SK-N-SH (cell line): ENCODE measurements at regions not wholly inside any gene's neighbourhood (a gene's known extent, or its start where the extent isn't known, plus 50 kb on each side); places are given as distances from the start of the nearest gene placed in this dataset.

Experiments used
- CTCF ChIA-PET: fragments of 300-600, 350-600 bp; formaldehyde crosslinking; extraction: SDS; loops from one replicate; lab custom pipeline; 2021; lab: Yijun Ruan, JAX
- POLR2A ChIA-PET: fragments of 350-600 bp; sonication (Branson Sonifier 250); formaldehyde crosslinking; extraction: SDS; loops from one replicate; lab custom pipeline; 2020; ENCODE audit warnings: antibody characterized with exemption, inconsistent platforms; lab: Yijun Ruan, JAX
- DNase-seq: peaks from one replicate; pipeline ENCODE4 v3.0.0; 2012
- H2AFZ ChIP-seq: fragments of 200-600 bp; sonication (generic); 2 replicates; pipeline ENCODE4 v1.8.1; 2016; ENCODE audit warnings: antibody characterized with exemption, mild to moderate bottlenecking, low read depth
- H3F3A ChIP-seq: fragments of 200-600 bp; sonication (generic); replicated peaks from 2 replicates; pipeline ENCODE3; 2016; ENCODE audit warnings: antibody characterized with exemption, mild to moderate bottlenecking; ENCODE audit not compliant: insufficient read depth
- H3K27ac ChIP-seq, 2 experiments: fragments of 200-500 bp in 1 of 2; fragments of 200-600 bp in 1 of 2; sonication (Bioruptor generic) in 1 of 2; sonication (generic), shearing (Covaris generic) in 1 of 2; 2 replicates each; pipeline versions ENCODE4 v1.5.1 to v1.6.1; 2014 to 2016; ENCODE audit warnings: low read depth in 2 of 2, inconsistent platforms in 1 of 2, low read length in 1 of 2, mild to moderate bottlenecking in 1 of 2, mixed read lengths in 1 of 2
- H3K27me3 ChIP-seq: fragments of 200-600 bp; sonication (generic), shearing (Covaris generic); 2 replicates; pipeline ENCODE4 v1.6.1; 2016; ENCODE audit warnings: mixed run types; ENCODE audit not compliant: insufficient read depth
- H3K36me3 ChIP-seq, 2 experiments: fragments of 200-500 bp in 1 of 2; fragments of 200-600 bp in 1 of 2; sonication (Bioruptor generic) in 1 of 2; sonication (generic) in 1 of 2; replicated peaks in 1 of 2; 2 replicates each; pipeline versions ENCODE3 to v1.5.1; 2014 to 2016; ENCODE audit warnings: low read length in 1 of 2, mild to moderate bottlenecking in 1 of 2; ENCODE audit not compliant: insufficient read depth in 2 of 2, control insufficient read depth in 1 of 2
- H3K4me1 ChIP-seq, 2 experiments: fragments of 200-500 bp in 1 of 2; fragments of 200-600 bp in 1 of 2; sonication (Bioruptor generic) in 1 of 2; sonication (generic), shearing (Covaris generic) in 1 of 2; 2 replicates each; pipeline versions ENCODE4 v1.5.1 to v1.6.1; 2014 to 2016; ENCODE audit warnings: low read depth in 1 of 2, low read length in 1 of 2, mixed run types in 1 of 2; ENCODE audit not compliant: insufficient read depth in 2 of 2, control insufficient read depth in 1 of 2
- H3K4me2 ChIP-seq: fragments of 200-600 bp; sonication (generic), shearing (Covaris generic); 2 replicates; pipeline ENCODE4 v1.6.1; 2017; ENCODE audit warnings: mixed run types
- H3K4me3 ChIP-seq, 2 experiments: fragments of 200-500 bp in 1 of 2; fragments of 200-600 bp in 1 of 2; sonication (Bioruptor generic) in 1 of 2; sonication (generic), shearing (Covaris generic) in 1 of 2; 2 replicates each; pipeline versions ENCODE4 v1.5.1 to v1.8.1; 2014 to 2016; ENCODE audit warnings: low read depth in 2 of 2, inconsistent platforms in 1 of 2, low read length in 1 of 2, mild to moderate bottlenecking in 1 of 2, mixed read lengths in 1 of 2, moderate library complexity in 1 of 2
- H3K79me2 ChIP-seq: fragments of 200-600 bp; sonication (generic); 2 replicates; pipeline ENCODE4 v1.8.1; 2017; ENCODE audit warnings: mild to moderate bottlenecking; ENCODE audit not compliant: insufficient read depth
- H3K9ac ChIP-seq: fragments of 200-600 bp; sonication (generic); 2 replicates; pipeline ENCODE4 v1.6.1; 2017; ENCODE audit warnings: mixed run types
- H3K9me2 ChIP-seq: fragments of 200-600 bp; sonication (generic); 2 replicates; pipeline ENCODE4 v1.6.1; 2017; ENCODE audit warnings: mixed run types
- H3K9me3 ChIP-seq: fragments of 200-600 bp; sonication (generic); 2 replicates; pipeline ENCODE4 v1.6.1; 2017; ENCODE audit warnings: mixed run types, mild to moderate bottlenecking, moderate library complexity
- H4K20me1 ChIP-seq: fragments of 200-600 bp; sonication (generic); 2 replicates; pipeline ENCODE4 v1.6.1; 2017; ENCODE audit warnings: mild to moderate bottlenecking, mixed run types; ENCODE audit not compliant: insufficient read depth
- CHD2 ChIP-seq: fragments of 150-350 bp; IDR thresholded peaks from 2 replicates; pipeline ENCODE4 v1.6.1; 2018; ENCODE audit warnings: low read length; ENCODE audit not compliant: partially characterized antibody
- CTCF ChIP-seq: fragments of 200-600 bp; sonication (generic); IDR thresholded peaks from 2 replicates; pipeline ENCODE4 v1.6.1; 2017; ENCODE audit warnings: antibody characterized with exemption, mild to moderate bottlenecking, moderate library complexity
- ELF1 ChIP-seq: IDR thresholded peaks from 2 replicates; pipeline ENCODE4 v1.4.0; 2012
- EP300 ChIP-seq, 2 experiments: IDR thresholded peaks; 2 replicates each; pipeline versions ENCODE4 v1.4.0 to v1.6.1; 2012; ENCODE audit warnings: borderline replicate concordance in 1 of 2, low read depth in 1 of 2, low read length in 1 of 2
- FOSL2 ChIP-seq: IDR thresholded peaks from 2 replicates; pipeline ENCODE4 v1.4.0; 2012; ENCODE audit warnings: low read depth, mild to moderate bottlenecking, moderate library complexity, borderline replicate concordance
- FOXJ3 ChIP-seq: sonication (generic); formaldehyde crosslinking; IDR thresholded peaks from 2 replicates; pipeline ENCODE4 v1.5.1; 2020; ENCODE audit warnings: mild to moderate bottlenecking, missing genetic modification reagents
- GABPA ChIP-seq: IDR thresholded peaks from 2 replicates; pipeline ENCODE4 v1.4.0; 2012; ENCODE audit warnings: low read depth, mild to moderate bottlenecking
- GATA2 ChIP-seq: sonication (generic); formaldehyde crosslinking; IDR thresholded peaks from 2 replicates; pipeline ENCODE4 v1.5.0; 2020; ENCODE audit warnings: mild to moderate bottlenecking, missing genetic modification reagents
- MAX ChIP-seq: IDR thresholded peaks from 2 replicates; pipeline ENCODE4 v1.4.0; 2012; ENCODE audit warnings: low read depth
- MEF2A ChIP-seq: IDR thresholded peaks from 2 replicates; pipeline ENCODE4 v1.4.0; 2012; ENCODE audit warnings: low read depth, borderline replicate concordance
- MXI1 ChIP-seq: IDR thresholded peaks from 2 replicates; pipeline ENCODE4 v1.6.1; 2012; ENCODE audit warnings: mild to moderate bottlenecking, low read depth, low read length, improper control_type of control experiment
- NFIC ChIP-seq: IDR thresholded peaks from 2 replicates; pipeline ENCODE4 v1.4.0; 2012; ENCODE audit warnings: borderline replicate concordance
- PBX3 ChIP-seq: IDR thresholded peaks from 2 replicates; pipeline ENCODE4; 2012
- SIN3A ChIP-seq: IDR thresholded peaks from 2 replicates; pipeline ENCODE4 v1.6.1; 2012; ENCODE audit warnings: low read depth, mild to moderate bottlenecking, low read length, moderate library complexity, borderline replicate concordance
- SMC3 ChIP-seq: IDR thresholded peaks from 2 replicates; pipeline ENCODE4 v1.6.1; 2012; ENCODE audit warnings: low read depth, low read length, improper control_type of control experiment
- TAF1 ChIP-seq: IDR thresholded peaks from 2 replicates; pipeline ENCODE4 v1.6.1; 2012; ENCODE audit warnings: low read depth, mild to moderate bottlenecking, low read length, moderate library complexity, borderline replicate concordance
- TEAD4 ChIP-seq: IDR thresholded peaks from 2 replicates; pipeline ENCODE4 v1.4.0; 2012; ENCODE audit warnings: mild to moderate bottlenecking, borderline replicate concordance; ENCODE audit not compliant: insufficient read depth
- USF1 ChIP-seq: IDR thresholded peaks from 2 replicates; pipeline ENCODE4 v1.4.0; 2012; ENCODE audit warnings: low read depth, borderline replicate concordance
- WGBS: methylation state at CpG from one replicate; pipeline ENCODE4 v1.1.6; 2017; ENCODE audit warnings: low lambda C conversion rate; 5-methylcytosine and 5-hydroxymethylcytosine counted together

GRCh38 chr16:16956376-16956775, 514.4 kb downstream of the XYLT1 start:
- Histone ChIP-seq H3K4me1 (no peaks in the 10 kb centered on the region), H3K27ac (no peak overlapping the region), H2AFZ (no peak overlapping the region), H3K4me3 (no peak overlapping the region), H3K36me3 (no peaks in the 10 kb centered on the region), H3K9me3 (no peaks in the 10 kb centered on the region), H3K9ac (no peak overlapping the region), H3F3A (no peaks in the 10 kb centered on the region), H3K27me3 (no peaks in the 10 kb centered on the region), H3K4me2 (no peak overlapping the region), H3K79me2 (no peaks in the 10 kb centered on the region), H4K20me1 (no peaks in the 10 kb centered on the region), H3K9me2 (no peaks in the 10 kb centered on the region)
- no peak for TF ChIP-seq NFIC
- no peak for TF ChIP-seq TEAD4
- no peak for TF ChIP-seq MAX
- no peak for TF ChIP-seq EP300 (IDR thresholded peaks at IDR 0.05; ENCODE audit: borderline replicate concordance in 1 of 2, low read depth in 1 of 2, low read length in 1 of 2)
- TF ChIP-seq PBX3: no peak
- no peak for TF ChIP-seq TAF1
- TF ChIP-seq CHD2: no peak
- TF ChIP-seq GABPA: no peak
- no peak for TF ChIP-seq MXI1
- TF ChIP-seq SIN3A: no peak
- no peak for TF ChIP-seq CTCF
- CTCF ChIA-PET: no interaction called here
- DNase-seq: no peak
- POLR2A ChIA-PET: no interaction called here
- WGBS: 14% methylated on average over 2 of the region's 2 CpGs

GRCh38 chr16:16960785-16961184, 510.0 kb downstream of the XYLT1 start:
- CTCF ChIA-PET: no interaction called here
- H3F3A ChIP-seq: no peaks in the 10 kb centered on the region
- H3K9ac ChIP-seq: no peak overlapping the region
- POLR2A ChIA-PET: no interaction called here
- no peaks in the 10 kb centered on the region for H3K9me3 ChIP-seq
- WGBS: 88% methylated on average over 2 of the region's 2 CpGs
- no peaks in the 10 kb centered on the region for H3K4me1 ChIP-seq
- no peak overlapping the region for H3K27ac ChIP-seq
- no peak overlapping the region for H3K4me2 ChIP-seq
- H3K4me3 ChIP-seq: no peak overlapping the region
- H3K9me2 ChIP-seq: no peaks in the 10 kb centered on the region
- no peak for DNase-seq
- H4K20me1 ChIP-seq: no peaks in the 10 kb centered on the region
- no peak for TF ChIP-seq MEF2A
- no peak for TF ChIP-seq GATA2 (CRISPR knock-in tag)
- no peak for TF ChIP-seq FOXJ3
- no peak for TF ChIP-seq SMC3
- TF ChIP-seq USF1: no peak
- TF ChIP-seq FOSL2: no peak
- no peak for TF ChIP-seq ELF1
- H3K36me3 ChIP-seq: no peaks in the 10 kb centered on the region
- H3K27me3 ChIP-seq: no peaks in the 10 kb centered on the region
- no peak overlapping the region for H2AFZ ChIP-seq
- H3K79me2 ChIP-seq: no peaks in the 10 kb centered on the region
